Endothelial cell (in vitro differentiated cells): ENCODE measurements at regions not wholly inside any gene's neighbourhood (a gene's known extent, or its start where the extent isn't known, plus 50 kb on each side); places are given as distances from the start of the nearest gene placed in this dataset.
"Not testable (repeated sequence)": the region's sequence is repeated elsewhere in the genome, so short reads cannot be mapped to it uniquely, and the experiment has no call there.

ENCODE experiments used
- DNase-seq: peaks from one replicate; pipeline ENCODE4 v3.0.0; 2021; ENCODE audit warnings: low spot score
- H3K27ac Mint-ChIP-seq: one replicate; pipeline ENCODE4 v1.8.0; 2021; ENCODE audit warnings: mixed read lengths, inconsistent platforms; ENCODE audit not compliant: unreplicated experiment
- H3K27me3 Mint-ChIP-seq: one replicate; pipeline ENCODE4 v1.8.0; 2021; ENCODE audit warnings: mild to moderate bottlenecking, moderate library complexity, mixed read lengths, inconsistent platforms; ENCODE audit not compliant: unreplicated experiment
- H3K36me3 Mint-ChIP-seq: one replicate; pipeline ENCODE4 v1.8.0; 2021; ENCODE audit warnings: mild to moderate bottlenecking, low read depth, mixed read lengths, inconsistent platforms; ENCODE audit not compliant: unreplicated experiment
- H3K4me1 Mint-ChIP-seq: one replicate; pipeline ENCODE4 v1.8.0; 2021; ENCODE audit warnings: mild to moderate bottlenecking, mixed read lengths, inconsistent platforms; ENCODE audit not compliant: unreplicated experiment
- H3K4me3 Mint-ChIP-seq: one replicate; pipeline ENCODE4 v1.8.0; 2021; ENCODE audit warnings: mild to moderate bottlenecking, mixed read lengths, inconsistent platforms; ENCODE audit not compliant: unreplicated experiment
- H3K9me3 Mint-ChIP-seq: one replicate; pipeline ENCODE4 v1.8.0; 2021; ENCODE audit warnings: mixed read lengths, inconsistent platforms; ENCODE audit not compliant: unreplicated experiment

GRCh38 chr1:98811-99210, 352.7 kb downstream of the OR4F29 start:
- H3K9me3 Mint-ChIP-seq, DNase-seq, H3K27ac Mint-ChIP-seq, H3K4me3 Mint-ChIP-seq, H3K27me3 Mint-ChIP-seq, H3K4me1 Mint-ChIP-seq, H3K36me3 Mint-ChIP-seq: not testable (repeated sequence)

GRCh38 chr1:91279-91678, 360.2 kb downstream of the OR4F29 start:
- DNase-seq, H3K4me3 Mint-ChIP-seq, H3K27ac Mint-ChIP-seq, H3K27me3 Mint-ChIP-seq, H3K9me3 Mint-ChIP-seq, H3K4me1 Mint-ChIP-seq, H3K36me3 Mint-ChIP-seq: not testable (repeated sequence)

GRCh38 chr1:88110-88509, 363.4 kb downstream of the OR4F29 start:
- not testable (repeated sequence) for H3K27me3 Mint-ChIP-seq, H3K4me1 Mint-ChIP-seq, H3K9me3 Mint-ChIP-seq, DNase-seq, H3K27ac Mint-ChIP-seq, H3K4me3 Mint-ChIP-seq, H3K36me3 Mint-ChIP-seq

GRCh38 chr1:79152-79551, 372.3 kb downstream of the OR4F29 start:
- not testable (repeated sequence) for H3K27me3 Mint-ChIP-seq, H3K9me3 Mint-ChIP-seq, H3K36me3 Mint-ChIP-seq, H3K4me3 Mint-ChIP-seq, DNase-seq, H3K27ac Mint-ChIP-seq, H3K4me1 Mint-ChIP-seq

- not testable (repeated sequence) for H3K27me3 Mint-ChIP-seq, DNase-seq, H3K9me3 Mint-ChIP-seq, H3K36me3 Mint-ChIP-seq, H3K4me1 Mint-ChIP-seq, H3K4me3 Mint-ChIP-seq, H3K27ac Mint-ChIP-seq
Measured at GRCh38 chr1:65119-65518, 386.4 kb downstream of the OR4F29 start, which contains the start of gene OR4F5. Gene OR4F5 (plus strand): TSS chr1:65419.

GRCh38 chr1:56014-56531, 395.4 kb downstream of the OR4F29 start:
- H3K27me3 Mint-ChIP-seq, H3K4me3 Mint-ChIP-seq, H3K27ac Mint-ChIP-seq, H3K9me3 Mint-ChIP-seq, H3K4me1 Mint-ChIP-seq, DNase-seq, H3K36me3 Mint-ChIP-seq: not testable (repeated sequence)

GRCh38 chr1:53182-53581, 398.3 kb downstream of the OR4F29 start:
- not testable (repeated sequence) for DNase-seq, H3K36me3 Mint-ChIP-seq, H3K9me3 Mint-ChIP-seq, H3K4me3 Mint-ChIP-seq, H3K27me3 Mint-ChIP-seq, H3K27ac Mint-ChIP-seq, H3K4me1 Mint-ChIP-seq

- not testable (repeated sequence) for DNase-seq, H3K4me1 Mint-ChIP-seq, H3K4me3 Mint-ChIP-seq, H3K36me3 Mint-ChIP-seq, H3K27me3 Mint-ChIP-seq, H3K9me3 Mint-ChIP-seq, H3K27ac Mint-ChIP-seq
Measured at GRCh38 chr1:41965-42466, 409.5 kb downstream of the OR4F29 start.

- not testable (repeated sequence) for H3K27me3 Mint-ChIP-seq
Measured at GRCh38 chr1:41197-41596, 410.3 kb downstream of the OR4F29 start.

GRCh38 chr1:29183-29582, 422.3 kb downstream of the OR4F29 start:
- not testable (repeated sequence) for DNase-seq, H3K4me1 Mint-ChIP-seq, H3K27me3 Mint-ChIP-seq, H3K36me3 Mint-ChIP-seq, H3K9me3 Mint-ChIP-seq, H3K4me3 Mint-ChIP-seq, H3K27ac Mint-ChIP-seq

More at GRCh38 chr1:41197-41596, 410.3 kb downstream of the OR4F29 start:
- not testable (repeated sequence) for H3K36me3 Mint-ChIP-seq, H3K9me3 Mint-ChIP-seq, DNase-seq, H3K27ac Mint-ChIP-seq, H3K4me1 Mint-ChIP-seq, H3K4me3 Mint-ChIP-seq

GRCh38 chr1:17298-17697, 434.2 kb downstream of the OR4F29 start:
- not testable (repeated sequence) for H3K27ac Mint-ChIP-seq, H3K9me3 Mint-ChIP-seq, H3K27me3 Mint-ChIP-seq, H3K36me3 Mint-ChIP-seq, H3K4me1 Mint-ChIP-seq, H3K4me3 Mint-ChIP-seq
- DNase-seq: peak; percentile 13

- DNase-seq: peak; percentile 18
- H3K27me3 Mint-ChIP-seq, H3K27ac Mint-ChIP-seq, H3K9me3 Mint-ChIP-seq, H3K36me3 Mint-ChIP-seq, H3K4me3 Mint-ChIP-seq, H3K4me1 Mint-ChIP-seq: not testable (repeated sequence)
Measured at GRCh38 chr1:16025-16424, 435.5 kb downstream of the OR4F29 start.
